ENCODE measurements at regions not wholly inside any gene's neighbourhood (a gene's known extent, or its start where the extent isn't known, plus 50 kb on each side); places are given as distances from the start of the nearest gene placed in this dataset.

DNA sequence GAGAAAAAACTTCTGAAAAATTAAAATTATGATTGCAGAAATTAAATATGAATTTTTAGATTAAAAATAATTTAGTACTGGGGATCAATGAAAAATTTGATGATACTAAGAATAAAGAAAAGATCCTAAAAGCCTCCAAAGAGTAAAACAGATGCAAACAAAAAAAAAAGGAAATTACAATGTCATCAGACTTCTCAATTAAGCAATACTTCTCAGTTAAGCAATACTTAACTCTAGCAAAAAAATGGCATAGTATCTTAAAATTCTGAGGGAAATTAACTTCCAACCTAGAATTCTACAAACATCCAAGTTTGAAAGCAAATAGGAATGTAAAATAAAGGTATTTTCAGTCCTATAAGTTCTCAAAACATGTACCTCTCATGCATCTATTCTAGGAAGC, 141.2 kb upstream of the INTU start:
- TF ChIP-seq ISL1 (CRISPR knock-in tag; IDR thresholded peaks at IDR 0.05) (no peak), TCF4 (CRISPR knock-in tag; IDR thresholded peaks at IDR 0.05; ENCODE audit: borderline replicate concordance) (no peak), ZFP3 (CRISPR knock-in tag; IDR thresholded peaks at IDR 0.05) (no peak), ZNF70 (CRISPR knock-in tag; IDR thresholded peaks at IDR 0.05) (no peak), CSDC2 (CRISPR knock-in tag; IDR thresholded peaks at IDR 0.05) (no peak), ZC3H10 (CRISPR knock-in tag; IDR thresholded peaks at IDR 0.05) (no peak), ARNTL (CRISPR knock-in tag; IDR thresholded peaks at IDR 0.05; ENCODE audit: borderline replicate concordance, low read depth) (no peak), ZNF8 (CRISPR knock-in tag; IDR thresholded peaks at IDR 0.05) (no peak), TOX (CRISPR knock-in tag; IDR thresholded peaks at IDR 0.05; ENCODE audit: borderline replicate concordance) (no peak)
- TF ChIP-seq, protein P1, sequence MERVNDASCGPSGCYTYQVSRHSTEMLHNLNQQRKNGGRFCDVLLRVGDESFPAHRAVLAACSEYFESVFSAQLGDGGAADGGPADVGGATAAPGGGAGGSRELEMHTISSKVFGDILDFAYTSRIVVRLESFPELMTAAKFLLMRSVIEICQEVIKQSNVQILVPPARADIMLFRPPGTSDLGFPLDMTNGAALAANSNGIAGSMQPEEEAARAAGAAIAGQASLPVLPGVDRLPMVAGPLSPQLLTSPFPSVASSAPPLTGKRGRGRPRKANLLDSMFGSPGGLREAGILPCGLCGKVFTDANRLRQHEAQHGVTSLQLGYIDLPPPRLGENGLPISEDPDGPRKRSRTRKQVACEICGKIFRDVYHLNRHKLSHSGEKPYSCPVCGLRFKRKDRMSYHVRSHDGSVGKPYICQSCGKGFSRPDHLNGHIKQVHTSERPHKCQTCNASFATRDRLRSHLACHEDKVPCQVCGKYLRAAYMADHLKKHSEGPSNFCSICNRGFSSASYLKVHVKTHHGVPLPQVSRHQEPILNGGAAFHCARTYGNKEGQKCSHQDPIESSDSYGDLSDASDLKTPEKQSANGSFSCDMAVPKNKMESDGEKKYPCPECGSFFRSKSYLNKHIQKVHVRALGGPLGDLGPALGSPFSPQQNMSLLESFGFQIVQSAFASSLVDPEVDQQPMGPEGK (CRISPR knock-in tag; IDR thresholded peaks at IDR 0.05; ENCODE audit: borderline replicate concordance): no peak
- TF ChIP-seq, protein P2, sequence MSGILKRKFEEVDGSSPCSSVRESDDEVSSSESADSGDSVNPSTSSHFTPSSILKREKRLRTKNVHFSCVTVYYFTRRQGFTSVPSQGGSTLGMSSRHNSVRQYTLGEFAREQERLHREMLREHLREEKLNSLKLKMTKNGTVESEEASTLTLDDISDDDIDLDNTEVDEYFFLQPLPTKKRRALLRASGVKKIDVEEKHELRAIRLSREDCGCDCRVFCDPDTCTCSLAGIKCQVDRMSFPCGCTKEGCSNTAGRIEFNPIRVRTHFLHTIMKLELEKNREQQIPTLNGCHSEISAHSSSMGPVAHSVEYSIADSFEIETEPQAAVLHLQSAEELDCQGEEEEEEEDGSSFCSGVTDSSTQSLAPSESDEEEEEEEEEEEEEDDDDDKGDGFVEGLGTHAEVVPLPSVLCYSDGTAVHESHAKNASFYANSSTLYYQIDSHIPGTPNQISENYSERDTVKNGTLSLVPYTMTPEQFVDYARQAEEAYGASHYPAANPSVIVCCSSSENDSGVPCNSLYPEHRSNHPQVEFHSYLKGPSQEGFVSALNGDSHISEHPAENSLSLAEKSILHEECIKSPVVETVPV (CRISPR knock-in tag; IDR thresholded peaks at IDR 0.05): no peak
- TF ChIP-seq, protein P3, sequence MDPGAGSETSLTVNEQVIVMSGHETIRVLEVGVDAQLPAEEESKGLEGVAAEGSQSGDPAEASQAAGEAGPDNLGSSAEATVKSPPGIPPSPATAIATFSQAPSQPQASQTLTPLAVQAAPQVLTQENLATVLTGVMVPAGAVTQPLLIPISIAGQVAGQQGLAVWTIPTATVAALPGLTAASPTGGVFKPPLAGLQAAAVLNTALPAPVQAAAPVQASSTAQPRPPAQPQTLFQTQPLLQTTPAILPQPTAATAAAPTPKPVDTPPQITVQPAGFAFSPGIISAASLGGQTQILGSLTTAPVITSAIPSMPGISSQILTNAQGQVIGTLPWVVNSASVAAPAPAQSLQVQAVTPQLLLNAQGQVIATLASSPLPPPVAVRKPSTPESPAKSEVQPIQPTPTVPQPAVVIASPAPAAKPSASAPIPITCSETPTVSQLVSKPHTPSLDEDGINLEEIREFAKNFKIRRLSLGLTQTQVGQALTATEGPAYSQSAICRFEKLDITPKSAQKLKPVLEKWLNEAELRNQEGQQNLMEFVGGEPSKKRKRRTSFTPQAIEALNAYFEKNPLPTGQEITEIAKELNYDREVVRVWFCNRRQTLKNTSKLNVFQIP (CRISPR knock-in tag; IDR thresholded peaks at IDR 0.05; ENCODE audit: borderline replicate concordance, low read depth): no peak
- TF ChIP-seq, protein P4, sequence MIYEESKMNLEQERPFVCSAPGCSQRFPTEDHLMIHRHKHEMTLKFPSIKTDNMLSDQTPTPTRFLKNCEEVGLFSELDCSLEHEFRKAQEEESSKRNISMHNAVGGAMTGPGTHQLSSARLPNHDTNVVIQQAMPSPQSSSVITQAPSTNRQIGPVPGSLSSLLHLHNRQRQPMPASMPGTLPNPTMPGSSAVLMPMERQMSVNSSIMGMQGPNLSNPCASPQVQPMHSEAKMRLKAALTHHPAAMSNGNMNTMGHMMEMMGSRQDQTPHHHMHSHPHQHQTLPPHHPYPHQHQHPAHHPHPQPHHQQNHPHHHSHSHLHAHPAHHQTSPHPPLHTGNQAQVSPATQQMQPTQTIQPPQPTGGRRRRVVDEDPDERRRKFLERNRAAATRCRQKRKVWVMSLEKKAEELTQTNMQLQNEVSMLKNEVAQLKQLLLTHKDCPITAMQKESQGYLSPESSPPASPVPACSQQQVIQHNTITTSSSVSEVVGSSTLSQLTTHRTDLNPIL (CRISPR knock-in tag; IDR thresholded peaks at IDR 0.05; ENCODE audit: low read depth): no peak
